NCI-H1694 treated with DMSO at 0.1 percent for 48 hours (cell line): ENCODE measurements at regions not wholly inside any gene's neighbourhood (a gene's known extent, or its start where the extent isn't known, plus 50 kb on each side); places are given as distances from the start of the nearest gene placed in this dataset.
"Not testable (repeated sequence)": the region's sequence is repeated elsewhere in the genome, so short reads cannot be mapped to it uniquely, and the experiment has no call there.

Experiments used
- DNase-seq: peaks from one replicate; lab custom pipeline; 2025; lab: John Stamatoyannopoulos, UW

DNA sequence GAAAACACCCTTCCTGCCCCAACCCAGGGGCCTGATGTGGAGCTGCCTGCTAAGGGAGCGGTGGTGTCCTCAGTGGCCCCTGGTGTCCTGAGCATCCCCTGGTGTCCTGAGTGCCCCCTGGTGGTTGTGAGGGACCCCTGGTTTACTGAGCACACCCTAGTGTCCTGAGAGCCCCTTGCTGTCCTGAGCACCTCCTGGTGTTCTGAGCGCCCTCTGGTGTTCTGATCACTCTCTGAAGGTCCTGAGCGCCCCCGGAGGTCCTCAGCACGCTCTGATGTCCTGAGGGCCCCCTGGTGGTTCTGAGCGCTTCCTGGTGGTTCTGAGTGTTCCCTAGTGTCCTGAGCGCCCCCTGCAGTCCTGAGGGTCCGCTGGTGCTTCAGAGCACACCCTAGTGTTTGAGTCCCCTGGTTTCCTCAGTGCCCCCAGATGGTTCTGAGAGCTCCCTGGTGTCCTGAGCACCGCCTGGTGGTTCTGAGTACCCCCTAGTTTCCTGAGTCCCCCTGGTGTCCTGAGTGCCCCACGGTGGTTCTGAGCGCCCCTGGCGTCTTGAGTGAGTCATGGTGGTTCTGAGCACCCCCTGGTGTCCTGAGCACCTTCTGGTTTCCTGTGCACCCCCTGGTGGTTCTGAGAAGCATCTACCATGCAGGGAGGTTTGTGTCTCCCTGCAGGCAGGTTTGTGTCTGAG lies 1004.2 kb downstream of the TMEM121 start:
- DNase-seq, result no peak

DNA sequence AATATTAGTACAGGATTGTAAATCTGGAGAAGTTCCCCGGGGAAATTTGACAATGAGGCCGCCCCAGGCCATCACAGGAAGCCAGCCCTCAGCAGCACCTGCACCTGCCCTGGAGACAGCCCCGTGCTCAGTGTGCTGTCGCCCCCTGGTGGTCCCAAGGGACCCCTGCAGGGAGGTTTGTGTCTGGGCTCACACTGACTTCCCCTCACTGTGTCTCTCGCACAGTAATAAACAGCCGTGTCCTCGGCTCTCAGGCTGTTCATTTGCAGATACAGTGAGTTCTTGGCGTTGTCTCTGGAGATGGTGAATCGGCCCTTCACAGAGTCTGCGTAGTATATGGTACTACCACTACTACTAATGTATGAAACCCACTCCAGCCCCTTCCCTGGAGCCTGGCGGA lies 1011.2 kb downstream of the TMEM121 start:
- DNase-seq, result not testable (repeated sequence)

DNA sequence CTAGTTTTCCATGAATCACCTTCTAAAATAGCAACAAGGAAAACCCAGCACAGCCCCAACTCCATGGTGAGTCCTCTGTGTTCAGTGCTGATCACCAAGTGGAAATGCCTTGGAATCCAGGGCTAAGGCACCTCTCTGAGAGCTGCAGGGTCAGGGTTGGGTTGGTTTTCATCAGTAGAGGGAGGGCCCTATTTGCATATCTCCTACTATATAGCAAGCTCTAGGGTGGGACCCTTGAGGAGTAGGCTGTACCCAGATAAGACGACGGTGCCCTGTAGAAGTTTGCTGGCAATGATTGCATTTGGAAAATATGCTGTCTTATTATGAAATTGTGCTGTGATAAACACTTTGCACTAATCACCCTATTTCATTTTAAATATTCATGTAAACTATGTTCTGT lies 1011.8 kb downstream of the TMEM121 start:
- no peak for DNase-seq

DNA sequence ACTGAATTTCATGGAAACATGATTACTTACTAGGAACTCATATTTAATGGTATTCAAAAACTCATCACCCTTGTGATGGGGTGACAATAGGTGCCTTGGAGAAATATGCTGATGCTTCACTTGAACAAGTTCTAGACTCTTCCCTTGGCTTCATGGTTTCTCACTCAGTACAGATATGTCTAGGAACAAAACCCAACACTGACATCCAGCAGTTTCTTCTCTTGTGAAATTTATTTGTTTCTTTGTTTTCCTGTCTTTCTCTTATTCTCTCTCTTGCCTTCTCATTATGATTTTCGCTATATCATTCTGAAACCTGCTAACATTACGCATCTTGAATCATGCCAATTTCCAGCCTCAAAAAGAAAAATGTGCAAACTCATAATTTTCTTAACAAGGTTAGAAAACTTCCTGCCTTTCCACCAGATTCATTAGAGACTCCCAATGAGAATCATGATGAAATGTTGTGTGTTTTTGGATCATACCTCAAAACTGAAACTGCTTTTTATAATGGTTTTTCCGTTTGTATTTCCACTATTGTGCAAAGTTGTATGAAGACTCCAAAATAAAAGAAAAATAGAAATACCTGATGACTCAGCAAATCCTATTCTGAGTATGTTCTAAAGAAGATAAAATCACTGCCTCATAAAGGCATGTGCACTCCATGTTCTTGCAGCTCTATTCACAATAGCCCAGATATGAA lies 1021.5 kb downstream of the TMEM121 start:
- DNase-seq, result no peak

DNA sequence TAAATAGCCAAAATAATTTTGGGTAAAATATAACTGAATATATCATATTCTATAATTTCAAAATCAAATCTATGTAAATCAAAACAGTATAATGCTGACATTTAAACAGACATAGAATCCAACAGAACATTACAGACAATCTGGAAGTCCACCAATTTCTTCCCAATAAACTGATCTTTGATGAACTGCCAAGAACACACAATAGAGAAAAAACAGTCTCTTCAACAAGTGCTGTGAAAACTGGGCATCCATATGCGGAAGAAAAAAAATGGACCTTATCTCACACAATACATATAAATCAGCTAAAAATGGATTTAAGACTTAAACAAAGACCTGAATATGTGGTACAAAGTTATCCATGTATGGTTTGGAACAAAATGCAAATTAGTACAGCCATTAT lies 1022.7 kb downstream of the TMEM121 start:
- no peak for DNase-seq

DNA sequence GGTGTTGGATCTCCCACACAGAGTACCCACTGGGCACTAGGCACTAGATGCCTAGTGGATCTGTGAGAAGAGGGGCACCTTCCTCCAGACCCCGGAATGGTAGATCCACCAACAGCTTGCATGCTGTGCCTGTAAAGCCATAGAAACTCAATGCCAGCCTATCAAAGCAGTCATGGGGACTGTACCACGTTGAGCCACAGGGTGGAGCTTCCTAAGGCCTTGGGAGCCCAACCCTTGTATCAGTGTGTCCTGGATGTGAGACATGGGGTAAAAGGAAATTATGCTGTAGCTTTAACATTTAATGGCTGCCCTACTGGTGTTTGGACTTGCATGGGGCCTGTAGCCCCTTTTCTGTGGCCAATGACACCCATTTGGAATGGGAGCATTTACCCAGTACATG lies 1024.9 kb downstream of the TMEM121 start:
- DNase-seq, result no peak

DNA sequence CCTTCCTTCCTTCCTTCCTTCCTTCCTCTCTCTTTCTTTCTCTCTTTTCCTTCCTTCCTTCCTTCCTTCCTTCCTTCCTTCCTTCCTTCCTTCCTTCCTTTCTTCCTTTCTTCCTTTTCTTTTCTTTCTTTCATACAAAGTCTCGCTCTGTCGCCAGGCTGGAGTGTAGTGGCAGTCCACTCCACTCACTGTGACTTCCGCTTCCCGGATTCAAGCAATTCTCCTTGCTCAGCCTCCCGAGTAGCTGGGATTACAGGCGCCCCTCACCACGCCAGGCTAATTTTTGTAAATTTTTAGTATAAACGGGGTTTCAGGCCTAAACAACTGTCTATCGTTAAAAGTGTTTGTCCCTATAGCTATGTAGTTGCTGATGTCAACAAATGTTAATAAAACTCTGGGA lies 1029.8 kb downstream of the TMEM121 start:
- DNase-seq, result not testable (repeated sequence)

DNA sequence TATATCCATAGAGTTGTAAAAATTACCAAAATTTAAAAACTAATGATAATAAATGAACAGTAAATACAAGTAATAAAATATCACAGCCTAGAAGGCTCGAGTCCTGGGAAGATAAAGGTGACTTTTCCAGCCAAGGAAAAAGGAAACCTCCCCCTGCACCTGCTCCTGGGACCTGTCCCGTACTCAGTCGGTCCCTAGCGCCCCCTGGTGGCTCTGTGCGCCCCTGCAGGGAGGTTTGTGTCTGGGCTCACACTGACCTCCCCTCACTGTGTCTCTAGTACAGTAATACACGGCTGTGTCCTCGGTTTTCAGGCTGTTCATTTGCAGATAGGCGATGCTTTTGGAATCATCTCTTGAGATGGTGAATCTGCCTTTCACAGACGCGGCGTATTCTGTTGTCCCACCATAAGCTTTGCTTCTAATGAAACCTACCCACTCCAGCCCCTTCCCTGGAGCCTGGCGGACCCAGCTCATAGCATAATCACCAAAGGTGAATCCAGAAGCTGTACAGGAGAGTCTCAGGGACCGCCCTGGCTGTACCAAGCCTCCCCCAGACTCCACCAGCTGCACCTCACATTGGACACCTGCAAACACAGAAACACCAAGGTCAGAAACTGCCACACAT lies 1030.4 kb downstream of the TMEM121 start:
- peak; percentile 35 for DNase-seq

DNA sequence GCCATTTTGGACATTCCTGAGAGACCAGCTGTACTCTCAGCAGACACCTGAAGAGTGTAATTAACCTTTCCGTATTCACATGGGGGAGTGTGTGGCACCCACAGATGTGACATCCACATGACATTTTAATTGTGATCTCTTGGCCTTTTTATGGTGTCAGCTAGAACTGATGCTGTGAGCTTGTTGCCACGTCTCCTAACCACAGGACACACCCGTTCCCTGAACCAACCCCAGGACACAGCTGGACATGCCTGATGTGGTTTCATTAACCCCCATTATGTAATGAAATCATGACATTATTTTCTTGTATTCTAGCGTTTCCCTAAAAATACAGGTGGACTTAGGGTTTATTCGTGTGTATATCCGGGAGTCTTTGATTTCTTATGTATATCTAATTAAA lies 1036.1 kb downstream of the TMEM121 start:
- no peak for DNase-seq

DNA sequence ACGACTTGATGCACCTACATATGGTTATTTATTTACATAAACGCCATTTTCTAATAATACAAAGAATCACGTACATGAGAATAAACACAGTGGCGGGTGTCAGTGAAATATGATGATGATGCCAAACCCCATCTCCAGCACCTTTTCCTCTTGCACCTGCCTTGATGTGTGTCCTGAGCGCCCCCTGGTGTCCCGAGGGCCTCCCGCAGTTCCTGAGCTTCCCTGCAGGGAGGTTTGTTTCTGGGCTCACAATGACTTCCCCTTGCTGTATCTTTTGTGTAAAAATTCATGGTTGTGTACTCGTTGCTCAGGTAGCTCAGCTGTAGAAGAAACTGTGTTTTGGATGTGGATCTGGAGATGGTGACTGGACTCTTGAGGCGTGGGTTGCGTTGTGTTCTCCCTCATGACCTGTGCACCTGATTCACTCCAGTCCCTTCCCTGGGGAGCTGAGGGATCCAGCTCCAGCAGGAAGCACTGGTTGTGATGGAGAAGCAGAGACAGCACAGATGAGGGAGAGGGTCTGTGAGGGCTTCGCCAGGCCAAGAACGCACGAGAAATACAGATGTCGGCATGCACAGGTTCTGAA lies 1037.8 kb downstream of the TMEM121 start:
- DNase-seq, result peak; percentile 26

DNA sequence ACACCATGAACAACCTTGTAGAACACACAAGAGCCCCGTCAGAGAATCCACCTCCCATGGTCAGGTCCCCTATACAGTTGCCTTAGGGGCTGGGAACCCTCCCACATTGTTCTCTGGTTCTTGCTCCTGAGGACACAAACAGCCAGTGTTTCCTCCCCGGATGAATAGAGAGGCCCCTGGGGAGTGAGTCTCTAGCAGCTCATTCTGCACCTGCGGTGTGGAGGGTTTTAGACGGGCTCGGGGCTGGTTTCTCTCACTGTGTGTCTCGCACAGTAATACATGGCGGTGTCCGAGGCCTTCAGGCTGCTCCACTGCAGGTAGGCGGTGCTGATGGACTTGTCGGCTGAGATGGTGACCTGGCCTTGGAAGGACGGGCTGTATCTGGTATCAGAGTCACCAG lies 1052.1 kb downstream of the TMEM121 start:
- DNase-seq, result no peak

DNA sequence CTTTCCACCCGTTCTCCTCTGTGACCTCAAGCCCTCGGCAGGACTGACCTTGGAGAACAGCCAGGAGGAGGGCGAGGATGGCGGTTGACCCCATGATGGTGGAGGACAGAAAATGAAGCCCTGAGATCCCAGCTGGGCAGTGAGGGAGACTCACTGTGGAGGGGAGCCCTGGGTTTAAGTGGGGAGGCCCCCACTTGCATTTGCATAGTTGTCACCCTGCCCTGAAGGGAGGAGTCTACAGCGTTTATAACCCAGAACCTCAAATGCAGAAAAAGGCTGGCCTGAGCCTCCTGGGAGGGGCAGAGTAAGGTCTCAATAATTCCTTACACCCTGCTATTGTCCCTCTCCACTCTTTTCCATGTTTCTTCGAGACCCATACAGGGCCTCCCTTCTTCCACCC lies 1052.7 kb downstream of the TMEM121 start:
- no peak for DNase-seq

DNA sequence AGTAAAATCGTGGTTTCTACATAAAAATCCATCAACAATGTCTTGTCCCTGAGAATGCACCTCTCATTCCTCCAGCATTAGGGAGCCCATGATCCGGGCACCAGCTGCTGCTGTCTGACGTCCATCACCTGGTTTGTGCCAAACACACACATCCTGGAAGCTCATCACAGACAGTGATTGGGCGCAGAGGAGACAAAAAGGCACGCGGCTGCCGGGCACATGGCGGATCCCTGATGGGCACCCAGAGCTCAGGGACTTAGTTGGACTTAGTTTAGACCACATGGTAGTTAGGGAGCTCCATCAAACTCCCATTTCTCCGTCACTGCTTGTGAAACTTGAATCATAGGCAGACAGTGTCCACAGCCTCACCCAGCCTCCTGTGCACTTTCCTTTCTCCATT lies 1059.3 kb downstream of the TMEM121 start:
- DNase-seq, result no peak

DNA sequence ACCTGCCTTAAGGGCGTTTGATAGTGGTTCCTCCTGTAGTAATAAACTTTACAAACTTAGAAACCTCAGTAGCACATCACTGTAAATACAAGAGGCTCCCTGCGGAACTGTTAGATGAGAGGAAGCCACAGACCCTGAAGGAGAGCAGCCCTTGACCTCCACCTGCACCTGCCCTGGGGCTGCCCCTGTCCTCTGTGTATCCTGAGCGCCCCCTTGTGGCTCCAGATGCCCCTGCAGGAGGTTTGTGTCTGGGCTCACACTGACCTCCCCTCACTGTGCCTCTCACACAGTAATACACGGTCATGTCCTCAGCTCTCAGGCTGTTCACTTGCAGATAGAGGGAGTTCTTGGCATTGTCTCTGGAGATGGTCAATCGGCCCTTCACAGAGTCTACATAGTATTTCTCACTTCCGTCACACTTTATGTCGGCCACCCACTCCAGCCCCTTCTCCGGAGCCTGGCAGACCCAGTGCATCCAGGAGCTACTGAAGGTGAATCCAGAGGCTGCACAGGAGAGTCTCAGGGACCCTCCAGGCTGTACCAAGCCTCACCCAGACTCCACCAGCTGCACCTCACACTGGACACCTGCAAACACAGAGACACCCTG lies 1059.8 kb downstream of the TMEM121 start:
- DNase-seq, result no peak

DNA sequence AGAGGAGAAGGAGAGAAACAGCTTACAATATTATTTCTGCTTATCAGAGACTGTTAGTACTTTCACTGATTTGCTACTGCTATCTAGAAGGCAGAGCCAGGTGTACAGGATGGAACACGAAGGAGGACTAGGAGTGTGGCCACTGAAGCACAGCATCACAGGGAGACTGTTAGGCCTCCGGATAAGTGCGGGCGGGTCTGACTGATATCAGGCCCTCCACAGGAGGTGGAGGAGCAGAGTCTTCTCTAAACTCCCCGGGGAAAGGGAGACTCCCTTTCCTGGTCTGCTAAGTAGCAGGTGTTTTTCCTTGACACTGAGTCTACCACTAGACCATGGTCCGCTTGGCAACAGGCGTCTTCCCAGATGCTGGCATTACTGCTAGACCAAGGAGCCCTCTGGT lies 1065.2 kb downstream of the TMEM121 start:
- DNase-seq, result not testable (repeated sequence)

DNA sequence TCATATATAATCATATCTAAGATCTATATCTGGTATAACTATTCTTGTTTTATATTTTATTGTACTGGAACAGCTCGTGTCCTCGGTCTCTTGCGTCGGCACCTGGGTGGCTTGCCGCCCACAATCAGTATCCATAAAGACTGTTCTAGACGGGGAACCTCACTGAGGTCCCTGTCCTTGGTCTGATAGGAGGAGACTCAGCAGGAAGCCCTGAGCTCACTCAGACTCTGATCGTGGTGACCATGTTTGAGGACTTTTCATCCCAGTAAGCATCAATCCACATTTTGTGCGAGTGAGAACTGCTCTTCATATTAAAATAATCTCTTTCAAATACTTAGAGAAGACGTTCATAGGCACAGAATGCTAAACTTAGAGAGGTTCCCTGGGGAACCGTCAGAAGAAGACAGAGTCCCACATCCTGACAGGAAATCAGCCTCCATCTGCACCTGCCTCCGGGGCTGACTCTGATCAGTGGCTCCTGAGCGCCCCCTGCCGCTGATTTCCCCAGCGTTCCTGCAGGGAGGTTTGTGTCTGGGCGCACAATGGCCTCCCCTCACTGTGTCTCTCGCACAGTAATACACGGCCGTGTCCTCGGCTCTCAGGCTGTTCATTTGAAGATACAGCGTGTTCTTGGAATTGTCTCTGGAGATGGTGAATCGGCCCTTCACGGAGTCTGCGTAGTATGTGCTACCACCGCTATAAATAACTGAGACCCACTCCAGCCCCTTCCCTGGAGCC lies 1065.9 kb downstream of the TMEM121 start:
- DNase-seq, result not testable (repeated sequence)

DNA sequence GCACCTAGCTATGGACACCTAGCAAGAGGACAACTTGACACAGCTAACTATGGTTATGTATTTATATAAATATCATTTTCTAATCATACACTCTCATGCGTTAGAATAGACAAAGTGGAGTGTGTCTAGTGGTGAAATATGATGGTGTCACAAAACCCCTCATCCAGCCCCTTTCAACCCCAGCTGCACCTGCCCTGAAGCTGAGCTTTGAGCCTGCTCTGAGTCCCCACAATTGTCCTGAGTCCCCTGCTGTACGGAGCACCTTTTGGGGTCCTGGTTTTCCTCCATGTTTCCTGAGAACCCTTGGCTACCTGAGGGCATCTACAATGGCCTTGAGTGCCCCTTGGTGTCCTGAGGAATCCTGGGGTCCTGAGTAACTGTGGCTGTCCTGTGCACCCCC lies 1072.8 kb downstream of the TMEM121 start:
- no peak for DNase-seq

DNA sequence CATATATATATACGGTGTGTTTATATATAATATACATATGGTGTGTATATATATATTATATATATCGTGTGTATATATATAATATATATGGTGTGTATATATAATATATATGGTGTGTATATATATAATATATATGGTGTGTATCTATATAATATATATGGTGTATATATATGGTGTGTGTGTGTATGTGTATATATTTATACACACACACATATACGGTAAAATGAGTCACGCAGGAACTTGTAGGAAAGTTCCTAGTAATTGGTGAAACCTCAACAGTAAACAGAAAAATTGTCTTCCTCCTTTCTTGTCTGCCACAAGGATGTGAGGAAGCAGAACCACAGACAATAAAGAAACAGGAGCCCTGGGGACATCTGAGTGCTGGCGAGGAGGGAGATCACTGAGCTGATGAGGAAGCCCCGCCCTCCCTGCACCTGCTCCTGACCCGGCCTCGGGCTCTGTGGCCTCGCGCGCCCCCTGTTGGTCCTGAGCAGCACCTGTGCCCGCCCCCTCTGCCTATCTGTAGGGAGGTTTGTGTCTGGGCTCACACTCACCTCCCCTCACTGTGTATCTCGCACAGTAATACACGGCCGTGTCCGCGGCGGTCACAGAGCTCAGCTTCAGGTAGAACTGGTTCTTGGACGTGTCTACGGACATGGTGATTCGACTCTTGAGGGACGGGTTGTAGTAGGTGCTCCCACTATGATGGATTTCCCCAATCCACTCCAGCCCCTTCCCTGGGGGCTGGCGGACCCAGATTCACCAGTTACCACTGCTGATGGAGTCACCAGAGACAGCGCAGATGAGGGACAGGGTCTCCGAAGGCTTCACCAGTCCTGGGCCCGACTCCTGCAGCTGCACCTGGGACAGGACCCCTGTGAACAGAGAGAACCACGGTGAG lies 1079.4 kb downstream of the TMEM121 start:
- DNase-seq, result peak; percentile 31

DNA sequence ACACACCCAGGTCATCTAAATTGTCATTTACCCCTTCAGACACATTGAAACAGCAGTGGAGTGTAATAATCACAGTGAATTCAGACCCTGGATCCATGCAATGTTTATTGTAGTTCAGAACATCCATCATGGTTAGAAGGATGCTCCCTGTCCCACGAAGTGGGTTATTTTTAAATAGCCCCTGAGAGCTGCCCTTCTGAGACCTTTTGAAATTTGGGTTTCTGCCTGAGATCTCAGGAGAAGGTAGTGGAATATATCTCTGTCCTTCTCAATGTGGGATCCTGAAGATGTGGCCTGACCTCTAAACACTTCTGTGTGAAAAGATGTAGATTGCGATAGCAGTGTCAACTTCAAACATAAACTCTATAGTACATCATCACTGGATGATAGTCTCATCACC lies 1080.6 kb downstream of the TMEM121 start:
- no peak for DNase-seq

DNA sequence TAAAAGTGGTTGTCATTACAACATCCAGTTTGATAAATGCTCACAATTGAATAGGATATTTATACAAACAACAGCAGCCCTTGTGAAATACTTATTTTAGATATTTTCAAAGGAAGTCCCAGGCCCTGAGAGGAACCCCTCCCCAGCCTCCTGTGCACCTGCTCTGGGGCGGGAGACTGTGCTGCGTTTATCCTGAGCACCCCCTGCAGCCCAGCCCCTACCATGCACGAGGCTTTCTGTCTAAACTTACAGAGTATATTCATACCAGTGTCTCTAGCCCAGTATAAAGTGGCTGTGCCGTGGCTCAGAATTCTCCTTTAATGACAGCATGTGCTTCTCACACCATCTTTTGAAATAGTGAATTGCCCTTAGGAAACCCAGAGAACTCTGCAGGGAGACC lies 1084.3 kb downstream of the TMEM121 start:
- no peak for DNase-seq

DNA sequence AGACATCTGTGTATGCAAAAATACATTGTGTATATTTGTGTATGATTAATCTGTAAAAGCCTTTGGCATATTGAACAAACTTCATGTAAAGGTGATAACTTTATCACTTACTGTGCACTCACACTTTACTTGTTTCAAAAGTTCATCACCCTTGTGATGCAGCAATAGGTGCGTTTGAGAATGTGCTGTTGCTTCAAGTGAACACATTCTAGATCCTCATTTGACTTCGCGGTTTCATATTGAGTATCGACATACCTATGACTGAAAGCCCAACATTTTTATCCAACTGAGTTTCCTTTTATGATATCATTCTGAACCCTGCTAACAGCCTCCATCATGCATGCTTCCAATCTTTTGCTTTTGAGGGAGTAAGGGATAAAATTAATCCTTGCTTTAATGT lies 1086.9 kb downstream of the TMEM121 start:
- DNase-seq, result no peak
